ENCODE measurements at regions not wholly inside any gene's neighbourhood (a gene's known extent, or its start where the extent isn't known, plus 50 kb on each side); places are given as distances from the start of the nearest gene placed in this dataset.

GRCh38 chr7:66413379-66414114 lies 208.4 kb downstream of the TPST1 start:
- TF ChIP-seq CTCF (conservative IDR thresholded peaks at IDR 0.05) = peak; percentile 80
- H3K27ac ChIP-seq = peak overlapping the region; percentile 85

DNA sequence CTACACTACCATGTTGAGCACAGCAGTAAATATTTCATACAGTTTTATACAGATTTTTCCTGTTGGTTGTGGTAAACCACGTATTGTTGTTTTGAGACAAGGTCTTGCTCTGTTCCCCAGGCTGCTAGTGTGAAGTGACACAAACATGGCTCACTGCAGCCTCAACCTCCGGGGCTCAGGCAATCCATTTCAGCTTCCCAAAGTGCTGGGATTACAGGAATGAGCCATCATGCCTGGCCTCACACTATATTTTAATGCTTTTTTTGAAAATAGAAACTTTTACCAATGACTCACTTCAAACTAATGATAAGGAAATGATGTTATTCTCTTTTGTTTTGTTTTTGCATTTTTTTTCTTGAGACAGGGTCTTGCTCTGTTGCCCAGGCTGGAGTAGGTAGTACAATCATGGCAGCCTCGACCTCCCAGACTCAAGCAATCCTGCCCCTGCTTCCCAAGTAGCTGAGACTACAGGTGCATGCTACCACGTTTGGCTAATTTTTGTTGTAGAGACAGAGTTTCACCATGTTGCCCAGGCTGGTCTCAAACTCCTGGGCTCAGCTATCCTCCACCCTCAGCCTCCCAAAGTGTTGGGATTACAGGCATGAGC lies 210.6 kb downstream of the TPST1 start:
- TF ChIP-seq CTCF (conservative IDR thresholded peaks at IDR 0.05) = no peak
- no peak overlapping the region for H3K27ac ChIP-seq

DNA sequence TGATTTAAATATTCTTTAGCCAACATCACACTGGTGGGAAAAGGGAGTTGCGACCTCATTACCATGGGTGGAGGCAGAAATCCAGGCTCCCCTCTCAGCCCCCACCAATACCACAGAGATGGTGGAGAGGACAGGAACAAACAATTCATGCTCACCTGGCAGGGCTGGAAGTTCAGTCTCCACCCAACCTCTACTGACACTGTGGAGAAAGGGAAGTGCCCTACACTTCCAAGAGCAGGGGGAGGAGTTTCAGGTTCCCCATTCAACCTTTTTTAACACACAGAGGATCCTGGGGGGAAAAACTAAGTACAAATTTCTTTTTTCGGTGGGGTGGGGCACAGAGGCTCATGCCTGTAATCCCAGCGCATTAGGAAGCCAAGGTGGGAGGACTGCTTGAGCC lies 210.1 kb upstream of the KCTD7 start:
- no peak for TF ChIP-seq CTCF (conservative IDR thresholded peaks at IDR 0.05)

DNA sequence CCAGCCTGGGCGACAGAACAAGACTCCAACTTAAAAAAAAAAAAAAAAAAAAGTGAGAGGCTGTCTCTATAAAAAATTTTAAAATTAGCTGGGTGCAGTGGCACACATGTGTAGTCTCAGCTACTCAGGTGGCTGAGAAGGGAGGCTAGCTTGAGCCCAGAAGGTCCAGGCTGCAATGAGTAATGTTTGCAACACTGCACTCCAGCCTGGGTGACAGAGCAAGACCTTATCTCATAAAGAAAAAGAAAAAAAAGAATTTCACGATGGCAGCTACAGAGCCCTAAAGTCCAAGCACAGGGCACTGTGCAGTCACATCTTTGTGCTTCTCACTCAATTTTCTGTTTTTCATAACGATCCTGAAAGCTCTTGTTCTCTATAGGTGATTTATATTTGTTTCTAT lies 209.5 kb upstream of the KCTD7 start:
- no peak overlapping the region for H3K27ac ChIP-seq
- no peak for TF ChIP-seq CTCF (conservative IDR thresholded peaks at IDR 0.05)

More for the DNA sequence above, 210.1 kb upstream of the KCTD7 start:
- H3K27ac ChIP-seq = no peak overlapping the region

- no peak overlapping the region for H3K27ac ChIP-seq
- TF ChIP-seq CTCF (conservative IDR thresholded peaks at IDR 0.05) = no peak
These were observed 206.7 kb upstream of the KCTD7 start for GRCh38 chr7:66421830-66422475.

- H3K27ac ChIP-seq = no peak overlapping the region
- no peak for TF ChIP-seq CTCF (conservative IDR thresholded peaks at IDR 0.05)
These were observed 205.0 kb upstream of the KCTD7 start for GRCh38 chr7:66423729-66424128.

- no peak overlapping the region for H3K27ac ChIP-seq
- no peak for TF ChIP-seq CTCF (conservative IDR thresholded peaks at IDR 0.05)
These were observed 202.3 kb upstream of the KCTD7 start for GRCh38 chr7:66426332-66426731.

Measured in VCaP (cell line).